A549 (cell line): ENCODE measurements at regions not wholly inside any gene's neighbourhood (a gene's known extent, or its start where the extent isn't known, plus 50 kb on each side); places are given as distances from the start of the nearest gene placed in this dataset.

Source experiments
- ATAC-seq, 2 experiments: fragments of 200-7000 bp in 1 of 2; fragments of >200 bp in 1 of 2; cut with Nextera tagmentation in 1 of 2; cut with Tn5 transposase in 1 of 2; 3 replicates each; pipeline versions ENCODE4 v1.8.0 to v1.9.1; 2018 to 2020; ENCODE audit warnings: mild to moderate bottlenecking in 1 of 2, moderate library complexity in 1 of 2
- CTCF ChIA-PET: fragments of 300-600 bp; sonication (Branson Sonifier 250); formaldehyde crosslinking; extraction: SDS; loops from one replicate; lab custom pipeline; 2021; ENCODE audit warnings: antibody characterized with exemption, inconsistent platforms; lab: Yijun Ruan, JAX
- POLR2A ChIA-PET: fragments of 350-600 bp; formaldehyde crosslinking; extraction: SDS; loops from one replicate; lab custom pipeline; 2021; ENCODE audit warnings: antibody characterized with exemption, inconsistent platforms; lab: Yijun Ruan, JAX
- DNase-seq, 2 experiments: peaks; one replicate each; pipeline versions ENCODE4 v3.0.0 to v3.0.0-alpha.2; 2011 to 2016; ENCODE audit warnings: low read depth in 1 of 2, low spot score in 1 of 2
- FAIRE-seq: peaks from 2 replicates; lab custom pipeline; 2011; peaks lifted over from hg19 to GRCh38; lab: Jason Lieb, UNC
- H3K27ac ChIP-seq, 2 experiments: fragments of >200 bp; sonication (Bioruptor Twin); formaldehyde crosslinking; 3 replicates each; pipeline ENCODE4 v1.5.1; 2016 to 2017
- H3K4me1 ChIP-seq: fragments of >200 bp; sonication (Bioruptor Twin); formaldehyde crosslinking; 3 replicates; pipeline ENCODE4 v1.6.1; 2016
- H3K4me2 ChIP-seq: fragments of >200 bp; sonication (Bioruptor Twin); formaldehyde crosslinking; 3 replicates; pipeline ENCODE4 v1.6.1; 2016
- H3K4me3 ChIP-seq: fragments of >200 bp; sonication (Bioruptor Twin); formaldehyde crosslinking; 3 replicates; pipeline ENCODE4 v1.5.1; 2016
- H3K9me3 ChIP-seq: fragments of >200 bp; sonication (Bioruptor Twin); formaldehyde crosslinking; 3 replicates; pipeline ENCODE4 v1.6.1; 2016
- BCL3 ChIP-seq: fragments of >200 bp; sonication (Bioruptor Twin); formaldehyde crosslinking; IDR thresholded peaks from 3 replicates; pipeline ENCODE4 v1.6.1; 2016
- CBX2 ChIP-seq: fragments of 200-600 bp; sonication (generic); IDR thresholded peaks from 2 replicates; pipeline ENCODE4 v1.6.1; 2016; ENCODE audit warnings: low read depth, mild to moderate bottlenecking, borderline replicate concordance
- CEBPB ChIP-seq, 2 experiments: fragments of >200 bp in 1 of 2; sonication (Bioruptor Twin) in 1 of 2; formaldehyde crosslinking in 1 of 2; IDR thresholded peaks; 2 replicates each; pipeline ENCODE4 v1.6.1; 2012 to 2016
- CHD2 ChIP-seq: fragments of 150-350 bp; IDR thresholded peaks from 2 replicates; pipeline ENCODE4 v1.6.1; 2014; ENCODE audit warnings: low read length; ENCODE audit not compliant: partially characterized antibody
- EHF ChIP-seq: fragments of 250-450 bp; sonication (Bioruptor Pico); IDR thresholded peaks from 2 replicates; pipeline ENCODE4 v1.5.0; 2020; ENCODE audit warnings: mild to moderate bottlenecking
- EHMT2 ChIP-seq: fragments of 200-600 bp; sonication (generic); IDR thresholded peaks from 2 replicates; pipeline ENCODE4 v1.6.1; 2016; ENCODE audit warnings: antibody characterized with exemption, low read depth, mild to moderate bottlenecking, moderate library complexity
- FOSB ChIP-seq: fragments of 250-450 bp; sonication (Bioruptor Pico); IDR thresholded peaks from 2 replicates; pipeline ENCODE4 v1.5.0; 2020; ENCODE audit warnings: mild to moderate bottlenecking, moderate library complexity
- HMGXB4 ChIP-seq: fragments of 250-450 bp; sonication (Bioruptor Pico); IDR thresholded peaks from 2 replicates; pipeline ENCODE4 v1.5.0; 2021; ENCODE audit warnings: mild to moderate bottlenecking, moderate library complexity, borderline replicate concordance
- HOXA7 ChIP-seq: fragments of 250-450 bp; sonication (Bioruptor Pico); IDR thresholded peaks from 2 replicates; pipeline ENCODE4 v1.5.0; 2020; ENCODE audit warnings: mild to moderate bottlenecking, moderate library complexity
- JUNB ChIP-seq: fragments of >200 bp; sonication (Bioruptor Twin); formaldehyde crosslinking; IDR thresholded peaks from 2 replicates; pipeline ENCODE4 v1.6.1; 2016
- MAX ChIP-seq: IDR thresholded peaks from 2 replicates; pipeline ENCODE4 v1.6.1; 2012
- NFE2L2 ChIP-seq: fragments of 150-350 bp; conservative IDR thresholded peaks from 2 replicates; pipeline ENCODE4 v1.6.1; 2014; ENCODE audit warnings: low read length
- NR3C1 ChIP-seq: fragments of >200 bp; sonication (Bioruptor Twin); formaldehyde crosslinking; IDR thresholded peaks from 3 replicates; pipeline ENCODE4 v1.6.1; 2017
- POLR2AphosphoS2 ChIP-seq: conservative IDR thresholded peaks from 2 replicates; pipeline ENCODE4 v1.6.1; 2012; ENCODE audit warnings: low read length, improper control_type of control experiment, inconsistent platforms
- RAD21 ChIP-seq, 2 experiments: fragments of >200 bp in 1 of 2; sonication (Bioruptor Twin) in 1 of 2; formaldehyde crosslinking in 1 of 2; IDR thresholded peaks in 1 of 2; conservative IDR thresholded peaks in 1 of 2; 2 replicates in 1 of 2; 3 replicates in 1 of 2; pipeline ENCODE4 v1.6.1; 2012 to 2018; ENCODE audit warnings: inconsistent platforms in 1 of 2
- REST ChIP-seq: fragments of 200-600 bp; sonication (generic); IDR thresholded peaks from 2 replicates; pipeline ENCODE4 v1.6.1; 2016; ENCODE audit warnings: antibody characterized with exemption, mild to moderate bottlenecking, moderate library complexity
- RNF2 ChIP-seq: fragments of 200-600 bp; sonication (generic); IDR thresholded peaks from 2 replicates; pipeline ENCODE4 v1.6.1; 2016; ENCODE audit warnings: low read depth, mild to moderate bottlenecking, antibody characterized with exemption, moderate library complexity, borderline replicate concordance
- ZC3H11A ChIP-seq: fragments of 450-650 bp; IDR thresholded peaks from 2 replicates; pipeline ENCODE4 v1.6.1; 2014; ENCODE audit warnings: antibody characterized with exemption, mild to moderate bottlenecking
- ZSCAN20 ChIP-seq: fragments of 250-450 bp; sonication (Bioruptor Pico); IDR thresholded peaks from 2 replicates; pipeline ENCODE4 v1.8.0; 2022; ENCODE audit warnings: mild to moderate bottlenecking, moderate library complexity
- WGBS: methylation state at CpG from one replicate; pipeline ENCODE4 v1.1.6; 2017; ENCODE audit errors: missing lambda C conversion rate; 5-methylcytosine and 5-hydroxymethylcytosine counted together

- TF ChIP-seq CEBPB (IDR thresholded peaks at IDR 0.05) (no peak), MAX (no peak), JUNB (no peak), BCL3 (no peak), FOSB (CRISPR knock-in tag) (no peak), NR3C1 (no peak)
These were observed 368.0 kb downstream of the TBC1D32 start (continued) for GRCh38 chr6:120966321-120966720.

- no peak for FAIRE-seq
- WGBS = 4% methylated on average over 3 of the region's 3 CpGs
These were observed 368.5 kb downstream of the TBC1D32 start for GRCh38 chr6:120965814-120966213.

GRCh38 chr6:120960761-120961160 is 373.5 kb downstream of the TBC1D32 start:
- no peak for TF ChIP-seq POLR2AphosphoS2
- TF ChIP-seq CBX2 = no peak
- no peak for TF ChIP-seq EHF (CRISPR knock-in tag)
- TF ChIP-seq HOXA7 = no peak
- no peak for TF ChIP-seq ZC3H11A
- TF ChIP-seq ZSCAN20 (CRISPR knock-in tag) = no peak
- no peak for TF ChIP-seq HMGXB4
- Histone ChIP-seq H3K4me2 (no peak overlapping the region), H3K9me3 (no peaks in the 10 kb centered on the region), H3K4me1 (no peaks in the 10 kb centered on the region), H3K27ac (no peak overlapping the region), H3K4me3 (no peak overlapping the region)
- no peak for DNase-seq
- CTCF ChIA-PET = no interaction called here
- ATAC-seq = no peak
- WGBS = 13% methylated on average over 1 of the region's 1 CpG
- no peak for FAIRE-seq
- POLR2A ChIA-PET = no interaction called here

More at GRCh38 chr6:120965814-120966213, 368.5 kb downstream of the TBC1D32 start:
- no peaks in the 10 kb centered on the region for H3K9me3 ChIP-seq
- DNase-seq = no peak
- ChIA-PET CTCF (no interaction called here), POLR2A (no interaction called here)
- no peak overlapping the region for H3K4me2 ChIP-seq
- H3K27ac ChIP-seq = no peak overlapping the region
- H3K4me3 ChIP-seq = no peak overlapping the region
- H3K4me1 ChIP-seq = no peaks in the 10 kb centered on the region
- TF ChIP-seq REST (no peak), CHD2 (no peak), RNF2 (no peak), RAD21 (conservative IDR thresholded peaks at IDR 0.05 in 1 of 2, IDR thresholded peaks at IDR 0.05 in 1 of 2) (no peak), NFE2L2 (no peak), EHMT2 (no peak), FOSB (CRISPR knock-in tag) (no peak)
- ATAC-seq = no peak
